H9 (cell line): ENCODE measurements at regions not wholly inside any gene's neighbourhood (a gene's known extent, or its start where the extent isn't known, plus 50 kb on each side); places are given as distances from the start of the nearest gene placed in this dataset.

Experiments used
- DNase-seq: peaks from one replicate; pipeline ENCODE4 v3.0.0-alpha.2; 2017
- H2AFZ ChIP-seq: one replicate; pipeline ENCODE4 v1.6.1; 2013; ENCODE audit warnings: mild to moderate bottlenecking, low read length, control low read depth, moderate library complexity
- H2AK5ac ChIP-seq: 2 replicates; pipeline ENCODE4 v1.6.1; 2013; ENCODE audit warnings: low read length, control low read depth, mixed read lengths; ENCODE audit not compliant: insufficient read length
- H2BK120ac ChIP-seq: one replicate; pipeline ENCODE4 v1.6.1; 2013; ENCODE audit warnings: low read depth, mild to moderate bottlenecking, low read length, control low read depth, inconsistent platforms; ENCODE audit not compliant: poor library complexity, severe bottlenecking
- H2BK12ac ChIP-seq: 2 replicates; pipeline ENCODE4 v1.6.1; 2013; ENCODE audit warnings: low read length, control low read depth, mixed read lengths, low read depth; ENCODE audit not compliant: insufficient read length
- H2BK15ac ChIP-seq: 2 replicates; pipeline ENCODE4 v1.6.1; 2013; ENCODE audit warnings: low read depth, low read length, control low read depth
- H2BK20ac ChIP-seq: one replicate; pipeline ENCODE4 v1.6.1; 2013; ENCODE audit warnings: low read depth, mild to moderate bottlenecking, low read length, control low read depth, inconsistent platforms; ENCODE audit not compliant: poor library complexity, severe bottlenecking
- H2BK5ac ChIP-seq: 2 replicates; pipeline ENCODE4 v1.6.1; 2013; ENCODE audit warnings: low read length, control low read depth, mixed read lengths; ENCODE audit not compliant: insufficient read length
- H3K14ac ChIP-seq: 2 replicates; pipeline ENCODE4 v1.6.1; 2013; ENCODE audit warnings: low read length, control low read depth; ENCODE audit not compliant: insufficient read depth
- H3K18ac ChIP-seq: 2 replicates; pipeline ENCODE4 v1.6.1; 2013; ENCODE audit warnings: low read depth, mild to moderate bottlenecking, mixed read lengths, low read length, control low read depth; ENCODE audit not compliant: insufficient read length
- H3K23ac ChIP-seq: 2 replicates; pipeline ENCODE4 v1.6.1; 2013; ENCODE audit warnings: low read length, control low read depth, mixed read lengths, low read depth; ENCODE audit not compliant: insufficient read length
- H3K23me2 ChIP-seq: 2 replicates; pipeline ENCODE4 v1.6.1; 2013; ENCODE audit warnings: low read depth, mild to moderate bottlenecking, mixed read lengths, low read length, control low read depth; ENCODE audit not compliant: insufficient read length, poor library complexity, severe bottlenecking
- H3K27ac ChIP-seq: 2 replicates; pipeline ENCODE4 v1.5.1; 2013; ENCODE audit warnings: low read length, control low read depth, mixed read lengths, low read depth; ENCODE audit not compliant: insufficient read length
- H3K27me3 ChIP-seq: 2 replicates; pipeline ENCODE4 v1.6.1; 2013; ENCODE audit warnings: low read length, control low read depth, inconsistent platforms; ENCODE audit not compliant: insufficient read depth
- H3K4ac ChIP-seq: 2 replicates; pipeline ENCODE4 v1.6.1; 2013; ENCODE audit warnings: low read depth, mild to moderate bottlenecking, control low read depth, inconsistent platforms, low read length, moderate library complexity
- H3K4me1 ChIP-seq: 2 replicates; pipeline ENCODE4 v1.6.1; 2013; ENCODE audit warnings: low read length, control low read depth, inconsistent platforms; ENCODE audit not compliant: insufficient read depth
- H3K4me2 ChIP-seq: 2 replicates; pipeline ENCODE4 v1.6.1; 2013; ENCODE audit warnings: low read length, control low read depth, mixed read lengths; ENCODE audit not compliant: insufficient read length, insufficient read depth
- H3K56ac ChIP-seq: 2 replicates; pipeline ENCODE4 v1.6.1; 2013; ENCODE audit warnings: low read depth, mild to moderate bottlenecking, mixed read lengths, low read length, control low read depth; ENCODE audit not compliant: insufficient read length
- H3K79me1 ChIP-seq: 2 replicates; pipeline ENCODE4 v1.6.1; 2013; ENCODE audit warnings: low read depth, mild to moderate bottlenecking, moderate library complexity, low read length, control low read depth, inconsistent platforms; ENCODE audit not compliant: insufficient read depth, poor library complexity, severe bottlenecking
- H3K79me2 ChIP-seq: 2 replicates; pipeline ENCODE4 v1.6.1; 2013; ENCODE audit warnings: low read length, control low read depth, inconsistent platforms; ENCODE audit not compliant: insufficient read depth
- H3K9ac ChIP-seq: 2 replicates; pipeline ENCODE4 v1.6.1; 2013; ENCODE audit warnings: low read length, control low read depth, mixed read lengths; ENCODE audit not compliant: insufficient read length; ENCODE audit errors: extremely low read depth
- H3K9me3 ChIP-seq: one replicate; pipeline ENCODE4 v1.6.1; 2013; ENCODE audit warnings: low read depth, low read length, inconsistent platforms; ENCODE audit not compliant: control insufficient read depth
- H3T11ph ChIP-seq: one replicate; pipeline ENCODE4 v1.6.1; 2013; ENCODE audit warnings: mild to moderate bottlenecking, low read length, control low read depth, inconsistent platforms
- H4K20me1 ChIP-seq: one replicate; pipeline ENCODE4 v1.6.1; 2013; ENCODE audit not compliant: control insufficient read depth, insufficient read length, insufficient read depth
- H4K5ac ChIP-seq: 2 replicates; pipeline ENCODE4 v1.6.1; 2013; ENCODE audit warnings: low read depth, mild to moderate bottlenecking, mixed read lengths, low read length, control low read depth; ENCODE audit not compliant: insufficient read length
- H4K8ac ChIP-seq: replicated peaks from 2 replicates; pipeline ENCODE4 v1.6.1; 2013; ENCODE audit warnings: low read length, control low read depth, mixed read lengths, low read depth; ENCODE audit not compliant: insufficient read length
- H4K91ac ChIP-seq: 2 replicates; pipeline ENCODE4 v1.6.1; 2013; ENCODE audit warnings: low read depth, mild to moderate bottlenecking, moderate library complexity, mixed read lengths, low read length, control low read depth; ENCODE audit not compliant: insufficient read length
- H3K27ac Mint-ChIP-seq, 3 experiments: 2 replicates in 2 of 3; 3 replicates in 1 of 3; pipeline ENCODE4 v1.8.0; 2020 to 2021; ENCODE audit warnings: mixed read lengths in 3 of 3, mild to moderate bottlenecking in 1 of 3, moderate library complexity in 1 of 3
- H3K27me3 Mint-ChIP-seq: 2 replicates; pipeline ENCODE4 v1.8.0; 2021; ENCODE audit warnings: low read depth, mild to moderate bottlenecking, moderate library complexity, mixed read lengths
- H3K36me3 Mint-ChIP-seq, 3 experiments: 2 replicates in 2 of 3; 3 replicates in 1 of 3; pipeline ENCODE4 v1.8.0; 2020 to 2021; ENCODE audit warnings: low read depth in 3 of 3, mixed read lengths in 3 of 3; ENCODE audit not compliant: insufficient read depth in 1 of 3
- H3K4me1 Mint-ChIP-seq, 2 experiments: 2 replicates each; pipeline ENCODE4 v1.8.0; 2020; ENCODE audit warnings: mixed read lengths in 2 of 2
- H3K4me3 Mint-ChIP-seq, 2 experiments: 2 replicates in 1 of 2; 3 replicates in 1 of 2; pipeline ENCODE4 v1.8.0; 2020 to 2021; ENCODE audit warnings: mild to moderate bottlenecking in 2 of 2, mixed read lengths in 2 of 2, moderate library complexity in 1 of 2
- H3K9me3 Mint-ChIP-seq, 2 experiments: 2 replicates in 1 of 2; 3 replicates in 1 of 2; pipeline ENCODE4 v1.8.0; 2020; ENCODE audit warnings: mild to moderate bottlenecking in 2 of 2, mixed read lengths in 2 of 2, moderate library complexity in 1 of 2
- WGBS: extraction: QIAGEN DNeasy Blood & Tissue Kit; methylation state at CpG from one replicate; pipeline ENCODE4 v1.1.7; 2013; ENCODE audit warnings: missing lambda C conversion rate, low lambda C conversion rate, mixed read lengths; ENCODE audit not compliant: insufficient read length; ENCODE audit errors: extremely low coverage; 5-methylcytosine and 5-hydroxymethylcytosine counted together
- TF ChIP-seq, protein P1 (sequence below): fragments of 200-600 bp; sonication (generic); conservative IDR thresholded peaks from 3 replicates; pipeline ENCODE4 v1.8.0; 2021; ENCODE audit warnings: antibody characterized with exemption, mild to moderate bottlenecking

DNA sequence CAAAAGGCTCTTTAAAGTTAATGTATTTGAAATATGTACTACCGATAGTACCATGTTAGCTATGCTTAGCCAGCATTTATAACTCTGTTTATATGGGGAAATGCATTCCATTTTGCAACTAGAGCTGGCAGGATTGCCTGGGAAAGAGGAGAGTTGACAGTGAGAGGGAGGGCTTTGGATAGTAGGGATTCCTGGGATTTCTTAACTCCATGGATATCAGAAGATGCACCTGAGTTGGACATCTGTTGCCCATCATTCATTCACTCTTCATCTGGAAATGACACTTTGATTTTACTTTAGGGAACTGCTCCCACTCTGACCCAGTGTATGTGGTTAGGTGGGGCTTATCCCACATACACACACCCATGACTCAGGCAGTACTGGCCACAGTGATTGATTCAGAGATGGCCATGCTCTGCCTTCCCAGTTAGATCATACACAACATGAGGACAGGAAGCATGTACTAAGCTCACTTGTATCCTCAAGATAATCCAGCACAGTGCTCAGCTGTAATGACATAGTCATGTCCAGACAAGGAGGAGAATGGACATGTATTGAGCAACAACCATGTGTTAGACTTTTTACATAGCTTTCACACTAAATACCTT lies 248.8 kb downstream of the MREG start:
- Histone ChIP-seq H3K27ac (no peak overlapping the region), H3K56ac (no peak overlapping the region), H4K91ac (no peak overlapping the region), H2BK5ac (no peak overlapping the region), H3K18ac (no peak overlapping the region), H3K27me3 (no peaks in the 10 kb centered on the region), H4K8ac (no peak overlapping the region), H3K4me2 (no peak overlapping the region), H4K20me1 (no peaks in the 10 kb centered on the region), H3K79me1 (no peaks in the 10 kb centered on the region), H3K9me3 (no peaks in the 10 kb centered on the region), H3K4ac (no peak overlapping the region), H2AFZ (no peak overlapping the region), H3K79me2 (no peaks in the 10 kb centered on the region), H2BK15ac (no peak overlapping the region), H3K9ac (no peak overlapping the region), H3T11ph (no peak overlapping the region), H3K4me1 (no peaks in the 10 kb centered on the region), H3K23ac (no peak overlapping the region), H3K14ac (no peak overlapping the region), H2AK5ac (no peak overlapping the region), H2BK20ac (no peak overlapping the region), H4K5ac (no peak overlapping the region), H2BK120ac (no peak overlapping the region), H3K23me2 (no peaks in the 10 kb centered on the region), H2BK12ac (no peak overlapping the region)
- no peak overlapping the region for H3K27ac Mint-ChIP-seq
- WGBS = no CpG with 5 or more reads among the region's 1 CpG
- no peak for DNase-seq
- H3K27me3 Mint-ChIP-seq = no peaks in the 10 kb centered on the region
- TF ChIP-seq, protein P1, sequence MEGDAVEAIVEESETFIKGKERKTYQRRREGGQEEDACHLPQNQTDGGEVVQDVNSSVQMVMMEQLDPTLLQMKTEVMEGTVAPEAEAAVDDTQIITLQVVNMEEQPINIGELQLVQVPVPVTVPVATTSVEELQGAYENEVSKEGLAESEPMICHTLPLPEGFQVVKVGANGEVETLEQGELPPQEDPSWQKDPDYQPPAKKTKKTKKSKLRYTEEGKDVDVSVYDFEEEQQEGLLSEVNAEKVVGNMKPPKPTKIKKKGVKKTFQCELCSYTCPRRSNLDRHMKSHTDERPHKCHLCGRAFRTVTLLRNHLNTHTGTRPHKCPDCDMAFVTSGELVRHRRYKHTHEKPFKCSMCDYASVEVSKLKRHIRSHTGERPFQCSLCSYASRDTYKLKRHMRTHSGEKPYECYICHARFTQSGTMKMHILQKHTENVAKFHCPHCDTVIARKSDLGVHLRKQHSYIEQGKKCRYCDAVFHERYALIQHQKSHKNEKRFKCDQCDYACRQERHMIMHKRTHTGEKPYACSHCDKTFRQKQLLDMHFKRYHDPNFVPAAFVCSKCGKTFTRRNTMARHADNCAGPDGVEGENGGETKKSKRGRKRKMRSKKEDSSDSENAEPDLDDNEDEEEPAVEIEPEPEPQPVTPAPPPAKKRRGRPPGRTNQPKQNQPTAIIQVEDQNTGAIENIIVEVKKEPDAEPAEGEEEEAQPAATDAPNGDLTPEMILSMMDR = no peak
- peaks cover 0 to 5% (median 4%) of the 10 kb centered on the region in 3 experiments; a peak in 4 of 7 replicates for H3K36me3 Mint-ChIP-seq
- no peak overlapping the region for H3K4me3 Mint-ChIP-seq
- peaks cover 7 to 8% of the 10 kb centered on the region in 2 experiments; a peak in 4 of 5 replicates for H3K9me3 Mint-ChIP-seq
- H3K4me1 Mint-ChIP-seq = peaks cover 3 to 10% of the 10 kb centered on the region in 2 experiments; a peak in 2 of 4 replicates
